Hematopoietic multipotent progenitor cell (in vitro differentiated cells): ENCODE measurements at regions not wholly inside any gene's neighbourhood (a gene's known extent, or its start where the extent isn't known, plus 50 kb on each side); places are given as distances from the start of the nearest gene placed in this dataset.

Experiments used
- DNase-seq, 3 donors: peaks; one replicate each; pipeline ENCODE4 v3.0.0-alpha.2; 2011 to 2015; ENCODE audit warnings: low read depth in 2 of 3, low spot score in 2 of 3

- no peak for DNase-seq
These were observed 168.4 kb upstream of the LRIG3 start for GRCh38 chr12:59088673-59089072.

GRCh38 chr12:59087691-59088090 lies 167.4 kb upstream of the LRIG3 start:
- no peak for DNase-seq

GRCh38 chr12:59087077-59087673 lies 166.9 kb upstream of the LRIG3 start:
- DNase-seq, result no peak

- DNase-seq, result no peak
These were observed 165.8 kb upstream of the LRIG3 start for GRCh38 chr12:59086126-59086525.

- DNase-seq, result no peak
These were observed 165.4 kb upstream of the LRIG3 start for GRCh38 chr12:59085690-59086089.

- no peak for DNase-seq
These were observed 164.4 kb upstream of the LRIG3 start for GRCh38 chr12:59084511-59085375.

- DNase-seq, result no peak
These were observed 162.6 kb upstream of the LRIG3 start for GRCh38 chr12:59082952-59083351.

GRCh38 chr12:59080101-59080500 lies 159.8 kb upstream of the LRIG3 start:
- DNase-seq, result no peak

GRCh38 chr12:59079472-59079871 lies 159.2 kb upstream of the LRIG3 start:
- no peak for DNase-seq

- DNase-seq, result no peak
These were observed 158.7 kb upstream of the LRIG3 start for GRCh38 chr12:59079002-59079401.

- no peak for DNase-seq
These were observed 157.5 kb upstream of the LRIG3 start for GRCh38 chr12:59077575-59078426.

- DNase-seq, result no peak
These were observed 156.8 kb upstream of the LRIG3 start for GRCh38 chr12:59077153-59077552.

- DNase-seq, result no peak
These were observed 156.3 kb upstream of the LRIG3 start for GRCh38 chr12:59076622-59077021.

- no peak for DNase-seq
These were observed 155.7 kb upstream of the LRIG3 start for GRCh38 chr12:59075968-59076490.

- no peak for DNase-seq
These were observed 154.8 kb upstream of the LRIG3 start for GRCh38 chr12:59075141-59075540.

GRCh38 chr12:59070322-59070933 lies 150.1 kb upstream of the LRIG3 start:
- DNase-seq, result no peak

- DNase-seq, result no peak
These were observed 149.2 kb upstream of the LRIG3 start for GRCh38 chr12:59069516-59069915.

GRCh38 chr12:59068436-59068835 lies 148.1 kb upstream of the LRIG3 start:
- DNase-seq, result no peak

- no peak for DNase-seq
These were observed 146.8 kb upstream of the LRIG3 start for GRCh38 chr12:59067083-59067482.

- no peak for DNase-seq
These were observed 146.1 kb upstream of the LRIG3 start for GRCh38 chr12:59066445-59066844.
